HG03135 (cell line): ENCODE measurements at regions not wholly inside any gene's neighbourhood (a gene's known extent, or its start where the extent isn't known, plus 50 kb on each side); places are given as distances from the start of the nearest gene placed in this dataset.
"Not testable (repeated sequence)": the region's sequence is repeated elsewhere in the genome, so short reads cannot be mapped to it uniquely, and the experiment has no call there.

Experiments used
- ATAC-seq: cut with Tn5 transposase; IDR thresholded peaks from one replicate; pipeline ENCODE4 v1.9.1; 2021; ENCODE audit warnings: mild to moderate bottlenecking, moderate library complexity; ENCODE audit not compliant: unreplicated experiment

DNA sequence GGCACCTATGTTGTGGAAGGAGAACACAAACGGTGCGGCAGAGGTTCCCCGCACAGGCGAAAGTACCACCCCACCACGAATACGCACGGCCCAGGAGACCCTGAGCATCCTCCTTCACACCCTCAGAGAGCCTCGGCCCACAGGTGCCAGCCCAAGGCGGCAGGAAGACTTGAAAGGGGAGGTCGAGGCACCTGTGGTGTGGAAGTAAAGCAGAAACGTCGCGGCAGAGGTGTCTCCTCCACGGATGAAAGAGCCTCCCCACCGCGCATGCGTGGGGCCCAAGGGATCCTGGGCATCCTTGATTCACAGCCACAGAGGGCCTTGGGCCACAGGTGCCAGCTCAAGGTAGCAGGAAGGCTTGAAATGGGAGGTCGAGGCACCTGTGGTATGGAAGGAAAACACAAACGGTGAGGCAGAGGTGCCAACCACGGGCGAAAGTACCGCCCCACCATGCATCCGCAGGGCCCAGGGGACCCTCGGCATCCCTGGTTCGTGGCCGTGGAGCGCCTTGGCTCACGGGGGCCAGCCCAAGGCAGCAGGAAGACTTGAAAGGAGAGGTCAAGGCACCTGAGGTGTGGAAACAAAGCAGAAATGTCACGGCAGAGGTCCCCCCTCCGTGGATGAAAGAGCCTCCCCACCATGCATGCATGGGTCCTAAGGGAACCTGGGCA is 380.1 kb downstream of the ALG10 start:
- no peak for ATAC-seq

- no peak for ATAC-seq
Measured at GRCh38 chr12:34402899-34403705, 380.8 kb downstream of the ALG10 start.

DNA sequence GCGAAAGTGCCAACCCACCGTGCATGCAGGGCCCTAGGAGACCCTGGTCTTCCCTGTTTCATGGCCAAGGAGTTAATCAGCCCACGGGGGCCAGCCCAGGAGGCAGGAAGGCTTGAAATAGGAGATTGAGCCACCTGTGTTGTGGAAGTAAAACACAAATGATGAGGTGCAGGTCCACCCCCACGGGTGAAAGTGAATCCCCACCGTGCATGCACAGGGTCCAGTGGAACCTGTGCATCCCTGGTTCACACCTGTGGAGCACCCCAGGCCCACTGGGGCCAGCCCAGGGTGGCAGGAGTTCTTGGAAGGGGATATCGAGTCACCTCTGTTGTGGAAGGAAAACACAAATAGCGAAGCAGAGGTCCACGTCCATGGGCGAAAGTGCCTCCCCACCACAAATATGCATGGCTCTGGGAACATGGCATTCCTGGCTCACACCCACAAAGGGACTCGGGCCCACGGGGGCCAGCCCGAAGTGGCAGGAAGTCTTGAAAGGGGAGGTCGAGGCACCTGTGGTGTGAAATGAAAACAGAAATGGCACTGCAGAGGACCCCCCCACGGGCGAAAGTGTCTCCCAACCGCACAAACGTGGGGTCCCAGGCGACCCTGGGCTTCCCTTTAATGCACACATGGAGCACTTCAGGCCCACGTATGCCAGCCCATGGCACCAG is 381.5 kb downstream of the ALG10 start:
- ATAC-seq = no peak

GRCh38 chr12:34404377-34405285 is 382.3 kb downstream of the ALG10 start:
- ATAC-seq = no peak

- ATAC-seq = no peak
Measured at GRCh38 chr12:34405286-34406227, 383.3 kb downstream of the ALG10 start.

GRCh38 chr12:34406228-34406995 is 384.1 kb downstream of the ALG10 start:
- ATAC-seq = no peak

- ATAC-seq = no peak
Measured at GRCh38 chr12:34406996-34407300, 384.7 kb downstream of the ALG10 start.

- no peak for ATAC-seq
Measured at GRCh38 chr12:34407813-34408212, 385.5 kb downstream of the ALG10 start.

DNA sequence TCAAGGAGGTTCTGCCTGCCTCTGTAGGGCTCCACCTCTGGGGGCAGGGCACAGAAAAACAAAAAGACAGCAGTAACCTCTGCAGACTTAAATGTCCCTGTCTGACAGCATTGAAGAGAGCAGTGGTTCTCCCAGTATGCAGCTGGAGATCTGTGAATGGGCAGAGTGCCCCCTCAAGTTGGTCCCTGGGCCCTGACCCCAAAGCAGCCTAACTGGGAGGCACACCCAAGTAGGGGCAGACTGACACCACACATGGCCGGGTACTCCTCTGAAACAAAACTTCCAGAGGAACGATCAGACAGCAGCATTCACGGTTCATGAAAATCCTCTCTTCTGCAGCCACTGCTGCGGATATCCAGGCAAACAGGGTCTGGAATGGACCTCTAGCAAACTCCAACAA is 409.2 kb downstream of the ALG10 start:
- not testable (repeated sequence) for ATAC-seq
